ENCODE measurements at regions not wholly inside any gene's neighbourhood (a gene's known extent, or its start where the extent isn't known, plus 50 kb on each side); places are given as distances from the start of the nearest gene placed in this dataset.

GRCh38 chr2:139357972-139358371, 577.8 kb upstream of the NXPH2 start:
- Histone ChIP-seq H4K91ac (ENCODE audit: insufficient read length, low read depth, low read length) (no peak overlapping the region), H3K23me2 (ENCODE audit: insufficient read length, low read depth, low read length, poor library complexity, severe bottlenecking) (no peaks in the 10 kb centered on the region), H3K4me1 (ENCODE audit: insufficient read depth, low read length) (no peaks in the 10 kb centered on the region), H3K56ac (ENCODE audit: insufficient read length, low read depth, low read length) (no peak overlapping the region), H2BK15ac (ENCODE audit: low read depth, low read length) (no peak overlapping the region), H3K23ac (ENCODE audit: insufficient read length, low read depth, low read length) (no peak overlapping the region), H3K79me1 (ENCODE audit: insufficient read depth, low read depth, low read length, poor library complexity, severe bottlenecking) (no peaks in the 10 kb centered on the region), H4K8ac (replicated peaks; ENCODE audit: insufficient read length, low read depth, low read length) (no peak overlapping the region), H3K27ac (ENCODE audit: insufficient read length, low read depth, low read length) (no peak overlapping the region), H3K4ac (ENCODE audit: low read depth, low read length) (no peak overlapping the region), H3K9me3 (ENCODE audit: control insufficient read depth, low read depth, low read length) (peaks cover 5% of the 10 kb centered on the region), H3K4me2 (ENCODE audit: insufficient read depth, insufficient read length, low read length) (no peak overlapping the region), H2BK120ac (ENCODE audit: low read depth, low read length, poor library complexity, severe bottlenecking) (no peak overlapping the region), H2AK5ac (ENCODE audit: insufficient read length, low read length) (no peak overlapping the region), H2BK20ac (ENCODE audit: low read depth, low read length, poor library complexity, severe bottlenecking) (no peak overlapping the region), H3K9ac (ENCODE audit: extremely low read depth, insufficient read length, low read length) (no peak overlapping the region), H3K18ac (ENCODE audit: insufficient read length, low read depth, low read length) (no peak overlapping the region), H3K79me2 (ENCODE audit: insufficient read depth, low read length) (no peaks in the 10 kb centered on the region), H4K5ac (ENCODE audit: insufficient read length, low read depth, low read length) (no peak overlapping the region), H3K14ac (ENCODE audit: insufficient read depth, low read length) (no peak overlapping the region), H3T11ph (ENCODE audit: low read length) (no peak overlapping the region), H3K27me3 (ENCODE audit: insufficient read depth, low read length) (no peaks in the 10 kb centered on the region), H2BK5ac (ENCODE audit: insufficient read length, low read length) (no peak overlapping the region), H2AFZ (ENCODE audit: low read length) (no peak overlapping the region), H2BK12ac (ENCODE audit: insufficient read length, low read depth, low read length) (no peak overlapping the region), H4K20me1 (ENCODE audit: control insufficient read depth, insufficient read depth, insufficient read length) (no peaks in the 10 kb centered on the region)
- peaks cover 5 to 10% (median 9%) of the 10 kb centered on the region in 3 experiments for H3K36me3 Mint-ChIP-seq (ENCODE audit: insufficient read depth in 1 of 3, low read depth in 3 of 3)
- H3K4me1 Mint-ChIP-seq: no peaks in the 10 kb centered on the region
- TF ChIP-seq, protein P1, sequence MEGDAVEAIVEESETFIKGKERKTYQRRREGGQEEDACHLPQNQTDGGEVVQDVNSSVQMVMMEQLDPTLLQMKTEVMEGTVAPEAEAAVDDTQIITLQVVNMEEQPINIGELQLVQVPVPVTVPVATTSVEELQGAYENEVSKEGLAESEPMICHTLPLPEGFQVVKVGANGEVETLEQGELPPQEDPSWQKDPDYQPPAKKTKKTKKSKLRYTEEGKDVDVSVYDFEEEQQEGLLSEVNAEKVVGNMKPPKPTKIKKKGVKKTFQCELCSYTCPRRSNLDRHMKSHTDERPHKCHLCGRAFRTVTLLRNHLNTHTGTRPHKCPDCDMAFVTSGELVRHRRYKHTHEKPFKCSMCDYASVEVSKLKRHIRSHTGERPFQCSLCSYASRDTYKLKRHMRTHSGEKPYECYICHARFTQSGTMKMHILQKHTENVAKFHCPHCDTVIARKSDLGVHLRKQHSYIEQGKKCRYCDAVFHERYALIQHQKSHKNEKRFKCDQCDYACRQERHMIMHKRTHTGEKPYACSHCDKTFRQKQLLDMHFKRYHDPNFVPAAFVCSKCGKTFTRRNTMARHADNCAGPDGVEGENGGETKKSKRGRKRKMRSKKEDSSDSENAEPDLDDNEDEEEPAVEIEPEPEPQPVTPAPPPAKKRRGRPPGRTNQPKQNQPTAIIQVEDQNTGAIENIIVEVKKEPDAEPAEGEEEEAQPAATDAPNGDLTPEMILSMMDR (conservative IDR thresholded peaks at IDR 0.05): no peak
- no peak for DNase-seq
- H3K27me3 Mint-ChIP-seq (ENCODE audit: low read depth): no peaks in the 10 kb centered on the region
- no peak overlapping the region for H3K4me3 Mint-ChIP-seq
- no peak overlapping the region for H3K27ac Mint-ChIP-seq
- WGBS (ENCODE audit: extremely low coverage, insufficient read length, low lambda C conversion rate): no CpG with 5 or more reads among the region's 3 CpGs
- peaks cover 10 to 16% of the 10 kb centered on the region in 2 experiments for H3K9me3 Mint-ChIP-seq
